Vagina (tissue), 2 donors: ENCODE measurements at regions not wholly inside any gene's neighbourhood (a gene's known extent, or its start where the extent isn't known, plus 50 kb on each side); places are given as distances from the start of the nearest gene placed in this dataset.

Source experiments
- CTCF ChIP-seq, 3 experiments: fragments of 450-650 bp in 2 of 3; fragments of 200-600 bp in 1 of 3; sonication (generic) in 1 of 3; IDR thresholded peaks; one replicate each; pipeline ENCODE4 v1.5.1; 2017 to 2019; ENCODE audit warnings: antibody characterized with exemption in 3 of 3, mild to moderate bottlenecking in 2 of 3, moderate library complexity in 2 of 3
- POLR2A ChIP-seq, 2 donors: fragments of 450-650 bp; IDR thresholded peaks; one replicate each; pipeline ENCODE4 v1.6.1; 2017; ENCODE audit warnings: antibody characterized with exemption in 2 of 2, mild to moderate bottlenecking in 2 of 2, moderate library complexity in 2 of 2

DNA sequence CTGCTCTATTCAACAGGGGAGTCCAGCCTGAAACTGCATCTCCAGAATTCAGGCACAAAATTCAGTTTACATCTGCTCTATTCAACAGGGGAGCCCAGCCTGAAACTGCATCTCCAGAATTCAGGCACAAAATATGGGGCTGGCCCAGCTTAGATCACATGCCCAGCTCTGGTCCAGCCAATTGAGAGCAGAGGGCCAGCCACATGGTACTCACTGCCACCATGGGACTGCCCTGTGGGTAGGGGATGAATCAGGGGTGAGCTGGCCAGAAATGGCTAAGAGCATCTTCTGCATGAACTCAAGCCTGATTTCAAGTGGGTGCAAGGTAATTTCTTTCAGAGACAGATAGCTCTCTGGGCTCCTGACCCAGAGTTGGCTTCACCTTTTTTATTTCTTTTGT is 156.6 kb upstream of the LYZL2 start:
- TF ChIP-seq CTCF (IDR thresholded peaks at IDR 0.05), result no peak
- no peak for TF ChIP-seq POLR2A (IDR thresholded peaks at IDR 0.05)
